Suppressor macrophage treated with lipopolysaccharide for 4 hours (primary cell): ENCODE measurements at regions not wholly inside any gene's neighbourhood (a gene's known extent, or its start where the extent isn't known, plus 50 kb on each side); places are given as distances from the start of the nearest gene placed in this dataset.

Experiments used
- DNase-seq: peaks from one replicate; pipeline ENCODE4 v3.0.0-alpha.2; 2020

- no peak for DNase-seq
Observed at GRCh38 chr7:46975493-46975892, 606.4 kb downstream of the TNS3 start.

GRCh38 chr7:46972205-46972604, 609.7 kb downstream of the TNS3 start:
- DNase-seq, result no peak

- DNase-seq, result no peak
Observed at GRCh38 chr7:46970476-46970875, 611.4 kb downstream of the TNS3 start.

- no peak for DNase-seq
Observed at GRCh38 chr7:46970131-46970430, 611.8 kb downstream of the TNS3 start.

- DNase-seq, result no peak
Observed at GRCh38 chr7:46969303-46970130, 612.4 kb downstream of the TNS3 start.

GRCh38 chr7:46968003-46968402, 613.9 kb downstream of the TNS3 start:
- DNase-seq, result no peak

GRCh38 chr7:46963719-46964118, 618.2 kb downstream of the TNS3 start:
- no peak for DNase-seq

GRCh38 chr7:46960970-46961369, 620.9 kb downstream of the TNS3 start:
- no peak for DNase-seq

GRCh38 chr7:46957195-46957594, 624.7 kb downstream of the TNS3 start:
- no peak for DNase-seq

- no peak for DNase-seq
Observed at GRCh38 chr7:46955531-46955930, 626.4 kb downstream of the TNS3 start.

GRCh38 chr7:46954181-46954580, 627.7 kb downstream of the TNS3 start:
- DNase-seq, result no peak

GRCh38 chr7:46953008-46953407, 628.9 kb downstream of the TNS3 start:
- no peak for DNase-seq

GRCh38 chr7:46949270-46949931, 632.5 kb downstream of the TNS3 start:
- DNase-seq, result no peak

- DNase-seq, result no peak
Observed at GRCh38 chr7:46948716-46949115, 633.2 kb downstream of the TNS3 start.

- DNase-seq, result no peak
Observed at GRCh38 chr7:46945328-46945727, 636.6 kb downstream of the TNS3 start.

- no peak for DNase-seq
Observed at GRCh38 chr7:46943996-46944395, 637.9 kb downstream of the TNS3 start.

- no peak for DNase-seq
Observed at GRCh38 chr7:46942574-46942973, 639.3 kb downstream of the TNS3 start.

GRCh38 chr7:46940178-46940577, 641.7 kb downstream of the TNS3 start:
- DNase-seq, result no peak

- no peak for DNase-seq
Observed at GRCh38 chr7:46939558-46939957, 642.4 kb downstream of the TNS3 start.

- DNase-seq, result no peak
Observed at GRCh38 chr7:46939089-46939488, 642.8 kb downstream of the TNS3 start.

- no peak for DNase-seq
Observed at GRCh38 chr7:46937826-46938225, 644.1 kb downstream of the TNS3 start.

GRCh38 chr7:46934198-46934825, 647.6 kb downstream of the TNS3 start:
- no peak for DNase-seq

GRCh38 chr7:46933596-46933995, 648.3 kb downstream of the TNS3 start:
- no peak for DNase-seq
